ENCODE measurements at regions not wholly inside any gene's neighbourhood (a gene's known extent, or its start where the extent isn't known, plus 50 kb on each side); places are given as distances from the start of the nearest gene placed in this dataset.
"Not testable (repeated sequence)": the region's sequence is repeated elsewhere in the genome, so short reads cannot be mapped to it uniquely, and the experiment has no call there.

GRCh38 chr3:8327739-8328138 lies 173.9 kb upstream of the LMCD1 start:
- Mint-ChIP-seq H3K4me1 (no peaks in the 10 kb centered on the region), H3K27ac (no peak overlapping the region), H3K27me3 (no peaks in the 10 kb centered on the region), H3K4me3 (no peak overlapping the region), H3K9me3 (no peaks in the 10 kb centered on the region), H3K36me3 (no peaks in the 10 kb centered on the region)
- DNase-seq: no peak
- CTCF ChIA-PET: interaction anchor here (7.2 kb wide), 1 partner anchor 89 kb away, joined by 118 read pairs; no protein-coding TSS in a partner anchor

- H3K27me3 Mint-ChIP-seq: no peaks in the 10 kb centered on the region
- no peaks in the 10 kb centered on the region for H3K9me3 Mint-ChIP-seq
- H3K4me3 Mint-ChIP-seq: no peak overlapping the region
- H3K4me1 Mint-ChIP-seq: no peaks in the 10 kb centered on the region
- no peaks in the 10 kb centered on the region for H3K36me3 Mint-ChIP-seq
- CTCF ChIA-PET: no interaction called here
- no peak for DNase-seq
- H3K27ac Mint-ChIP-seq: no peak overlapping the region
Observed at GRCh38 chr3:8328967-8329366, 172.7 kb upstream of the LMCD1 start.

- no peaks in the 10 kb centered on the region for H3K36me3 Mint-ChIP-seq
- no peak overlapping the region for H3K4me3 Mint-ChIP-seq
- H3K9me3 Mint-ChIP-seq: no peaks in the 10 kb centered on the region
- no peak for DNase-seq
- H3K27ac Mint-ChIP-seq: no peak overlapping the region
- CTCF ChIA-PET: no interaction called here
- H3K27me3 Mint-ChIP-seq: no peaks in the 10 kb centered on the region
- no peaks in the 10 kb centered on the region for H3K4me1 Mint-ChIP-seq
Observed at GRCh38 chr3:8329598-8329997, 172.0 kb upstream of the LMCD1 start.

- H3K4me3 Mint-ChIP-seq: no peak overlapping the region
- no peaks in the 10 kb centered on the region for H3K9me3 Mint-ChIP-seq
- H3K27ac Mint-ChIP-seq: no peak overlapping the region
- no peaks in the 10 kb centered on the region for H3K27me3 Mint-ChIP-seq
- DNase-seq: no peak
- no peaks in the 10 kb centered on the region for H3K4me1 Mint-ChIP-seq
- no peaks in the 10 kb centered on the region for H3K36me3 Mint-ChIP-seq
- CTCF ChIA-PET: interaction anchor here (1.5 kb wide), 1 partner anchor 81 kb away, joined by 6 read pairs; no protein-coding TSS in a partner anchor
Observed at GRCh38 chr3:8336456-8336855, 165.2 kb upstream of the LMCD1 start.

DNA sequence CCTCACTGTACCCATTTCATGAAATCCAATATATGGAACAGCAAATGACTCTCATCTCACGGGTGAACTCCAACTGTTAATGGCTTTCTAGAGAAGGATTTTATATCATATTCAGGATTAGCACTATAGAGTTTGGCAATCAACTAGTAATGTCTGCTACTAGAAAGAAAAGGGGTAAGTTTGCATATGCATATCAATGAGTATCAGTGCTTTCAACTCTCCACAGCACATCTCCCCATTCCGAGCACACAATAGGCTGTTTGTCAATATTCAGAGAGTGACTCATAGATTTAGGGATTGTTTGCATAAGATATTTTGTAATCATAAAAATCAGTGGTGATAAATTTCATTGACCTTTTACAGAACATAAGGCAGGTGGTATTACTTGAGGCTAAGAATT lies 163.2 kb upstream of the LMCD1 start:
- Mint-ChIP-seq H3K4me1 (no peaks in the 10 kb centered on the region), H3K4me3 (no peak overlapping the region), H3K36me3 (no peaks in the 10 kb centered on the region), H3K27ac (no peak overlapping the region), H3K27me3 (peaks cover 3% of the 10 kb centered on the region), H3K9me3 (peaks cover 2% of the 10 kb centered on the region)
- DNase-seq: no peak
- CTCF ChIA-PET: no interaction called here

DNA sequence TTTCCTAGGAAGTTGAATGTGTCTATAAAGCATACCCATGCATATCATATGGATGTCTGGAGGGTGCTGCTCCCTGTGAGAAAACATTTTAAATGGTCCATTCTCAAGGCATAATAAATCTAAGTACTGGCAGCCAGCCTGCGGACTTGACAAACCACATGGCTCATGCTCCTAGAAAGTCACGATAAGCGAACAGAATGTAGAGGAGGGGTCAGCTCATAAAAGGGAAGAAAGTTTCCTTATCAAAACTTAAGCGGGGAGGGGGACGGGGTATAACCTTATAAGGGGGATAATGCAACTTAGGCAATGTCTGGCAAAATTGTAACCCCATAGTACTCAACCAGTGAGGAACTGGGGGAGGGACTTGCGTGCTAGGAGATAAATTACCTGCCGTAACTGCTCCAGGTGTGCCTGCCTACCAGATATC lies 159.8 kb upstream of the LMCD1 start:
- H3K4me1 Mint-ChIP-seq: no peaks in the 10 kb centered on the region
- no peaks in the 10 kb centered on the region for H3K36me3 Mint-ChIP-seq
- no peak overlapping the region for H3K27ac Mint-ChIP-seq
- no peak overlapping the region for H3K4me3 Mint-ChIP-seq
- no peak for DNase-seq
- H3K9me3 Mint-ChIP-seq: peaks cover 16% of the 10 kb centered on the region
- CTCF ChIA-PET: interaction anchor here (1.1 kb wide), 1 partner anchor 17 kb away, joined by 3 read pairs; no protein-coding TSS in a partner anchor
- H3K27me3 Mint-ChIP-seq: peaks cover 3% of the 10 kb centered on the region

DNA sequence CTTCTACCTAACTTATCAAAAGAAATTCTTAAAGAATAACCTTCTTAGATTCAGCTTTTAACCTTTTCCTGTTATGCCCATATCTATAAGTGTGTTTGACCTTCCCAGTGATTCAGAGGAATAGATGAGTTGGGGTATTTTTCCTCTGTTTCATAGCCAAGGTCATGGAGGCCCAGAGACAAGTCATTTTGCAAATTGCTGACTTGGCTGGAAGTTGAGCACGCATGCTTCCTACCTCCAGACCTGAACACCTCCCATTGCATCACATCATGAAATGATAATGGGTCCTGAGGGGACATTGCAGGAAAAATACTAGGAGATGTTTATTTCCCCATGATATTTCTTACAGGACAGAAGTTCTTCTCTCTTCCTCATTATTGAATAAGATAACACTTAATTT lies 158.6 kb upstream of the LMCD1 start:
- no peak for DNase-seq
- no peaks in the 10 kb centered on the region for H3K36me3 Mint-ChIP-seq
- H3K4me1 Mint-ChIP-seq: no peaks in the 10 kb centered on the region
- peaks cover 3% of the 10 kb centered on the region for H3K27me3 Mint-ChIP-seq
- H3K4me3 Mint-ChIP-seq: no peak overlapping the region
- no peak overlapping the region for H3K27ac Mint-ChIP-seq
- CTCF ChIA-PET: interaction anchor here (1.2 kb wide), 1 partner anchor 76 kb away, joined by 3 read pairs; no protein-coding TSS in a partner anchor
- peaks cover 16% of the 10 kb centered on the region for H3K9me3 Mint-ChIP-seq

DNA sequence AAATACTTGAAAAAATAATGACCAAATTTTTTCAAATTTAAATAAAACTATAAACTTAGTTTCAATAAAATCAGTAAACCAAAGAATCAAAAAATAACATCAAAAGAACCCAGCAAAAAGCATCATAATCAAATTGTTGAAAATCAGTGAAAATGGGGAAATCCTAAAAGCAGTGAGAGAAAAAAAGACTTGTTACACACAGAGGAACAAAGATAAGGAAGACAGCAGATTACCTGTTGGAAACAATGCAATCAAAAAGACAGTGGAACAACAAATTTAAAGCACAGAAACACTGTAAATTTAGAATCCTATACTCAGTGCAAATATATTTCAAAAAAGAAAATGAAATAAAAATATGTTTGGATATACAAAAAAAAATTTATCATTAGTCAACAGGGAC lies 156.2 kb upstream of the LMCD1 start:
- Mint-ChIP-seq H3K27me3 (peaks cover 11% of the 10 kb centered on the region), H3K4me1 (no peaks in the 10 kb centered on the region), H3K36me3 (no peaks in the 10 kb centered on the region), H3K27ac (no peak overlapping the region), H3K9me3 (peaks cover 19% of the 10 kb centered on the region), H3K4me3 (no peak overlapping the region)
- no peak for DNase-seq
- CTCF ChIA-PET: interaction anchor here (1.6 kb wide), 1 partner anchor 12 kb away, joined by 4 read pairs; no protein-coding TSS in a partner anchor

DNA sequence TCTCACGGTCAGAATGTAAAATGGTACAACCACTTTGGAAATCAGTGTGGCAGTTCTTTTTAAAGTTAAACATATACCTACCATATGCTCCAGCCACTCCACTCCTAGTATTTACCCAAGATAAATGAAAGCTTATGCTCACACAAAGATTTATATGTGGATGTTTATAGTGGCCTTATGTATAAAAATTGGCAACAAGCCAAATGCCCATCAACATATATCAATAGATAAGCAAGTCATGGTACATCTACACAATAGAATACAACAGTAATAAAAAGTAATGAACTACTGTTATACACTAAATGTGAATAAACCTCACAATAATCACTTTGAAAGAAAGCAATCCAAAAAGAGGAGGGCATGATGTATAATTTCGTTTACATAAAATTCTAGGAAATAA lies 153.5 kb upstream of the LMCD1 start:
- Mint-ChIP-seq H3K27ac (no peak overlapping the region), H3K9me3 (peaks cover 20% of the 10 kb centered on the region), H3K4me1 (no peaks in the 10 kb centered on the region), H3K36me3 (no peaks in the 10 kb centered on the region), H3K4me3 (no peak overlapping the region), H3K27me3 (peaks cover 9% of the 10 kb centered on the region)
- DNase-seq: no peak
- CTCF ChIA-PET: no interaction called here

- Mint-ChIP-seq H3K4me1 (peaks cover 22% of the 10 kb centered on the region), H3K9me3 (peaks cover 21% of the 10 kb centered on the region), H3K4me3 (no peak overlapping the region), H3K27ac (no peak overlapping the region), H3K36me3 (peaks cover 19% of the 10 kb centered on the region), H3K27me3 (peaks cover 8% of the 10 kb centered on the region)
- CTCF ChIA-PET: no interaction called here
- DNase-seq: no peak
Observed at GRCh38 chr3:8352475-8352874, 149.1 kb upstream of the LMCD1 start.

DNA sequence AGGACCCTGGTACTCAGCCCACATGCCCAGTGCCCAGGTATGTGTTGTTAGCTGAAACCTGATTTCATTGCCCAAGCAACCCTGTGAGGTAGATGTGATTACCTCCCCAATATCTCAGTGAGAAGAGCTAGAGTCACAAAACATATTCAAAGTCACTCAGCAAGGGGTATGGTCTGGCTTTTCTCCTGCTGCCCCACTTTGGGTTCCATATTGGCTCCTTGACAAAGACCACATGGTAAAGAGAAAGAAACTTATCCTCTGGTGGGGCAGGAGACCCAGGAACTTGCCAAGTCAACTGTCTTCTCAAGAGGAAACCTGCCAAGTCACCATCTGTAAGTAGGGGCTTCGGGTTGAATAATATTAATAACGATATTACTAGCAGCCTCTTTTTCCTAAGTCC lies 148.3 kb upstream of the LMCD1 start:
- peaks cover 26% of the 10 kb centered on the region for H3K36me3 Mint-ChIP-seq
- no peak overlapping the region for H3K27ac Mint-ChIP-seq
- H3K4me3 Mint-ChIP-seq: no peak overlapping the region
- no peak for DNase-seq
- H3K9me3 Mint-ChIP-seq: peaks cover 26% of the 10 kb centered on the region
- CTCF ChIA-PET: no interaction called here
- H3K4me1 Mint-ChIP-seq: peaks cover 30% of the 10 kb centered on the region
- H3K27me3 Mint-ChIP-seq: peaks cover 8% of the 10 kb centered on the region

DNA sequence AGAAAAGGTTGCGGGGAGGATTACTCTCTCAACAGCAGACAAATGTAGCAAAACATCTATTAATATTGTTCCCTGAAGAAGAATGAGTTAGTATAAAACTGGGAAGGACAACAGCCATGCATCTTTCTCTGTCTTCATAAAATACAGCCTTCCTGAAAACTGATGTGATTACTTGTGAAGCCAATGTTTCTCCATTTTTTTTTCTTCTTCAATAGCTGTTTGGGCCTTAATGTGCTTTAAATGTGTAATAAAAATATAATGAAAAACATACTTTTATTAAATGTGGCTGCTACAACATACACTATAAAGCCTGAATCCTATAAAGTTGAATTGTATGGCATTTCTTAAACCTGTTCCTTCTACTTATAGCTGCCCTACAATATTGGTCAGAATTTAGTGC lies 146.3 kb upstream of the LMCD1 start:
- Mint-ChIP-seq H3K4me1 (peaks cover 36% of the 10 kb centered on the region), H3K27ac (no peak overlapping the region), H3K36me3 (peaks cover 38% of the 10 kb centered on the region), H3K27me3 (no peaks in the 10 kb centered on the region), H3K9me3 (peaks cover 34% of the 10 kb centered on the region), H3K4me3 (no peak overlapping the region)
- CTCF ChIA-PET: no interaction called here
- no peak for DNase-seq

GRCh38 chr3:8356066-8356465 lies 145.6 kb upstream of the LMCD1 start:
- H3K4me3 Mint-ChIP-seq, H3K27me3 Mint-ChIP-seq, CTCF ChIA-PET, DNase-seq: not testable (repeated sequence)
- peaks cover 40% of the 10 kb centered on the region for H3K9me3 Mint-ChIP-seq
- peak overlapping the region; percentile 96 for H3K27ac Mint-ChIP-seq
- H3K36me3 Mint-ChIP-seq: peaks cover 41% of the 10 kb centered on the region
- peaks cover 36% of the 10 kb centered on the region for H3K4me1 Mint-ChIP-seq

DNA sequence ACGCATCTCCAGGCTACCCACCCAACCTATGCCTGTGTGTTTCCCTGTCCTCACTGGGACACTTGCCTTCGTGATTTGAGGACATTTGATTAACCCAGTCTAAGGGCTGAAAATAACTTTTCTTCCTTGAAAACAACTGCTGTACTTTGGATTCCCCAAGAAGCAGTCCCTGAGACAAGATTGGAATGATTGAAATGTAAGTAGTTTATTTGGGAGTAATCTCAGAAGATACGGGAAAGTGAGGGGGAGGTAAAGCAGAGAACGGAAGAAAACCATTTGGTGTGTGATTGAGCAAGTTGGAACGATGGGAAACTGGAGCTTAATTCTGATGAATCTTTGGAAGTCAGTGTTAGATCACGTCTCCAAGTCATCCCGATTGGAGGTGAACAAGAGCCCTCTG lies 143.8 kb upstream of the LMCD1 start:
- peaks cover 45% of the 10 kb centered on the region for H3K9me3 Mint-ChIP-seq
- DNase-seq: no peak
- H3K36me3 Mint-ChIP-seq: peaks cover 48% of the 10 kb centered on the region
- H3K4me3 Mint-ChIP-seq: no peak overlapping the region
- CTCF ChIA-PET: no interaction called here
- H3K4me1 Mint-ChIP-seq: peaks cover 36% of the 10 kb centered on the region
- H3K27me3 Mint-ChIP-seq: no peaks in the 10 kb centered on the region
- H3K27ac Mint-ChIP-seq: peak overlapping the region; percentile 96

- Mint-ChIP-seq H3K4me3 (no peak overlapping the region), H3K27me3 (no peaks in the 10 kb centered on the region), H3K36me3 (peaks cover 48% of the 10 kb centered on the region), H3K4me1 (peaks cover 36% of the 10 kb centered on the region), H3K9me3 (peaks cover 45% of the 10 kb centered on the region), H3K27ac (peak overlapping the region; percentile 46)
- CTCF ChIA-PET: no interaction called here
- no peak for DNase-seq
Observed at GRCh38 chr3:8359133-8359532, 142.5 kb upstream of the LMCD1 start.

DNA sequence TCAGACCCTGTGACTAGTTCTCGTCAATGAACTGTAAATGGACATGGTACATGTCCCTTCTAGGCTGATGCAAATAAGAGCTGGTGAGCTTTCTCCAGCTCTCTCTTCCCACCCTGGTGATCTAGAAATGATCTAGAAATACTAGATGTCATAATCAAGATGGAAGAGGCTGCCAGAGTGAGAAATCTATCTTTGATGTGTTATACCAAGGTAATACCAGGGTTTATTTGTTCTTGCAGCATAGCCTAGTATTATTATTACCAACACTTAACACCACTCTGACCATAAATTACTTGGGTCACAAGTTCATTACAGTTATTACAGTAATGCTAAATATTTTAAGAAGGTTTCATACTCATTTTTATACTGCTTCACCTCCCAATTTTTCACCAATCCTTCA lies 138.4 kb upstream of the LMCD1 start:
- peaks cover 6% of the 10 kb centered on the region for H3K4me1 Mint-ChIP-seq
- no peak overlapping the region for H3K4me3 Mint-ChIP-seq
- peaks cover 12% of the 10 kb centered on the region for H3K27me3 Mint-ChIP-seq
- H3K27ac Mint-ChIP-seq: no peak overlapping the region
- peaks cover 22% of the 10 kb centered on the region for H3K36me3 Mint-ChIP-seq
- H3K9me3 Mint-ChIP-seq: peaks cover 24% of the 10 kb centered on the region
- CTCF ChIA-PET: no interaction called here
- no peak for DNase-seq

Measured in activated naive CD4-positive, alpha-beta T cell treated with anti-CD3 and anti-CD28 coated beads, Interleukin-2, amount 10 ng/mL, durations not matched to agents 7 days and 5 days (primary cell).